GM12875 (cell line): ENCODE measurements at regions not wholly inside any gene's neighbourhood (a gene's known extent, or its start where the extent isn't known, plus 50 kb on each side); places are given as distances from the start of the nearest gene placed in this dataset.

Experiments
- H3K4me3 ChIP-seq: one replicate; pipeline ENCODE4 v1.5.1; 2011; ENCODE audit warnings: low read depth, low read length, control low read depth
- CTCF ChIP-seq: IDR thresholded peaks from 2 replicates; pipeline ENCODE4 v1.5.1; 2011; ENCODE audit warnings: low read depth, mild to moderate bottlenecking, control low read depth, inconsistent platforms, low read length, moderate library complexity, borderline replicate concordance; ENCODE audit not compliant: insufficient read depth

DNA sequence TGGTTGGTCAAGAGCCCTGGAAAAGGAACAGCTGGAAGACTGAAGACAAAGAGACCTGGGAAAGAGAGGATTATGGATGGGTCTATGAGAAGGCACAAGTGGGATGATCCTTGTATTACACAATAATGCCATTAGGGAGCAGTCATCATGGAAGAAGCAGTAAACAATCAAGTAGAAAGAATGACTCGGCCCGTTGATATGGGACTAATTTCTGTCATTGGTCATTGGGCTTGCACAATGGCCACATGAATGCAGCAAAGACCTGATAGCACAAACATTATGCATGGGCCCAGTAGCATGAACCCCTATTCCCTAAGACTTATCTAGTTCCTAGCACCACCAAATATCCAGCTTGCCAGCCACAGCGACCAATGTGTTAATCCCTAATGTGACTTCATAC is 390.3 kb upstream of the ZNF507 start:
- no peak overlapping the region for H3K4me3 ChIP-seq
- TF ChIP-seq CTCF, result no peak

DNA sequence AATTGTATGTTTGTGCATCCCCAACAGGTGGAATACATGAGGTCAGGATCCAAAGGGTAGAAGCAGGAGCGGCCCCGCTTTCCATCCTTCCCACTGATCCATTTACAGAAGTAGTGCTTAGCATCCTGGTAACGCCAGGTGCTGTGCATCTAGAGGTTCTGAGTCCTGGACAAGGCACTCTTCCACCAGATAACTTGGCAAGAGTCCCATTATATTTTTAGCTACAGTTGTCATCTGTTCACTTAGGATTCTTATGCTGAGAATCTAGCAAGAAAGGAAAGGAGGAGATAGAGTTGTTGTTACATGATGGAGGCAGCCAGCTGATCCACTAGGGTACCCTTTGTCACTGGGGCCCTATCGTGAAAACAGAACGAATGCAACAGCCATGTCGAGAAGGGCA is 389.5 kb upstream of the ZNF507 start:
- no peak overlapping the region for H3K4me3 ChIP-seq
- no peak for TF ChIP-seq CTCF

- TF ChIP-seq CTCF, result no peak
- no peak overlapping the region for H3K4me3 ChIP-seq
Measured at GRCh38 chr19:31956771-31957392, 388.5 kb upstream of the ZNF507 start.

- H3K4me3 ChIP-seq, result no peak overlapping the region
- no peak for TF ChIP-seq CTCF
Measured at GRCh38 chr19:31957711-31958110, 387.7 kb upstream of the ZNF507 start.

DNA sequence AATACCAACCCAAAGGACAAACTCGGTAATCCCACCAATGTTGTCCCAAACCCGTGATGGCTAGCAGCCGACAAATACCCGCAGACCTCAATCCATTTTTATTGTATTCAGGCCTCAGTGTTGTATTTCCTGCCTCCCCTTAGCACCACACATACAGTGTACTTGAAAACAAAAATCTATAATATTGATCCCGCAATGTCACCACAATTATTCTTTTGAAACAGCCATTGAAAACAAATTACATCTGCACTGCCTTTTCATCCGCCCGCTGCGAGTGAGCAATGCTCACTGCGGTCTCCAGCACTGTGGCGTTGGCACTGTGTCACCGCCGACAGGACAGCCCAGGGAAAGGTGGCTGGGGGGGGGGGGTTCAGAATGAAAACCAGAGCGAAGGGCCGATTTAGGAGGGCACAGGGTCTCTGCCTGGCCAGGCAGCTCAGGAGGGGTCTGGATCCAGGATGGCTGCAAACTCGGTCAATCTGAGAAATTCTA is 385.8 kb upstream of the ZNF507 start:
- no peak for TF ChIP-seq CTCF
- no peak overlapping the region for H3K4me3 ChIP-seq

GRCh38 chr19:31960474-31960873 is 384.9 kb upstream of the ZNF507 start:
- H3K4me3 ChIP-seq, result no peak overlapping the region
- TF ChIP-seq CTCF, result no peak

DNA sequence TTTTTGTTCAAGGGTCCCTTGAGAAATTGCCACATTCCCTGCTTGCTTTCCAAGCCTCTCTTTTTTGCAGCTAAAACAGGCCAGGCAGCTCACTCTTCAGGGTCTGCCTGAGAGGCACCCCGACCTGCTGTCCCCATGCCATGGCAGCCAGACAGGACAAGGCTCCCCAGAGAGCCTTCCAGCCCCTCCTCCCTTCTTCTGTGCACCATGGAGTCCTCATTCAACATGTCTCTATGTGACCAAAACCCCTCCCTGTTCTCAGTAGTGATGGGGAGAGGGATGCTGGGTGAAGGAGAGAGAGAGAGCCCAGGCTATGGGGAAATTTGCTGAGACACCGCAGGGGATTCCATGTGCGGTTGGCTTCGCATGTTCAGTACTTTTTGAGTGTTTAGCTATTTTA is 384.2 kb upstream of the ZNF507 start:
- no peak overlapping the region for H3K4me3 ChIP-seq
- no peak for TF ChIP-seq CTCF
